Panc1 (cell line): ENCODE measurements at regions not wholly inside any gene's neighbourhood (a gene's known extent, or its start where the extent isn't known, plus 50 kb on each side); places are given as distances from the start of the nearest gene placed in this dataset.
A peak's percentile ranks its signal among the peaks of the same experiment; 100 is the strongest.

Experiments
- ATAC-seq: fragments of 200-7000 bp; cut with Tn5 transposase; 2 replicates; pipeline ENCODE4 v1.9.1; 2020; ENCODE audit warnings: mild to moderate bottlenecking, moderate library complexity
- BruUV-seq: library from RNA; stranded (reverse); fragments of 400-500 nt; replicated peaks from 2 replicates; lab custom pipeline; 2021; lab: Mats Ljungman, UMichigan
- CTCF ChIA-PET: fragments of 300-600 bp; sonication (Branson Sonifier 250); formaldehyde crosslinking; loops from one replicate; lab custom pipeline; 2022; ENCODE audit warnings: antibody characterized with exemption; lab: Charles Lee
- POLR2A ChIA-PET: fragments of 300-600 bp; sonication (Branson Sonifier 250); formaldehyde crosslinking; loops from one replicate; lab custom pipeline; 2022; ENCODE audit warnings: antibody characterized with exemption; lab: Charles Lee
- DNase-seq: peaks from one replicate; pipeline ENCODE4 v3.0.0-alpha.2; 2010; ENCODE audit warnings: low read depth, low spot score
- H3K27ac ChIP-seq: 2 replicates; pipeline ENCODE4 v1.5.1; 2011; ENCODE audit warnings: mild to moderate bottlenecking, low read length, inconsistent platforms
- H3K27me3 ChIP-seq: fragments of 200-500 bp; sonication (Bioruptor generic); 2 replicates; pipeline ENCODE4 v1.6.0; 2014; ENCODE audit warnings: low read length, inconsistent platforms; ENCODE audit not compliant: control insufficient read depth, insufficient read depth
- H3K36me3 ChIP-seq: fragments of 200-500 bp; sonication (Bioruptor generic); 2 replicates; pipeline ENCODE4 v1.5.1; 2014; ENCODE audit warnings: inconsistent platforms, mild to moderate bottlenecking, low read length, moderate library complexity; ENCODE audit not compliant: control insufficient read depth, insufficient read depth
- H3K4me1 ChIP-seq: 2 replicates; pipeline ENCODE4 v1.5.1; 2011; ENCODE audit warnings: inconsistent platforms, mild to moderate bottlenecking, low read length, moderate library complexity; ENCODE audit not compliant: control insufficient read depth, insufficient read depth
- H3K4me3 ChIP-seq, 2 experiments: 2 replicates each; pipeline ENCODE4 v1.5.1; 2011 to 2012; ENCODE audit warnings: low read depth in 2 of 2, low read length in 2 of 2, mild to moderate bottlenecking in 2 of 2, inconsistent platforms in 1 of 2, moderate library complexity in 1 of 2
- H3K9me3 ChIP-seq: fragments of 200-500 bp; sonication (Bioruptor generic); 2 replicates; pipeline ENCODE4 v1.5.1; 2014; ENCODE audit warnings: low read depth, mild to moderate bottlenecking, inconsistent platforms, low read length, moderate library complexity; ENCODE audit not compliant: control insufficient read depth, insufficient read depth
- POLR2AphosphoS5 ChIP-seq: IDR thresholded peaks from 2 replicates; pipeline ENCODE4 v1.6.1; 2012; ENCODE audit warnings: mild to moderate bottlenecking, low read depth, low read length, moderate library complexity
- SIN3A ChIP-seq: IDR thresholded peaks from 2 replicates; pipeline ENCODE4 v1.6.1; 2012; ENCODE audit warnings: low read depth, mild to moderate bottlenecking, low read length, moderate library complexity, borderline replicate concordance; ENCODE audit not compliant: insufficient read depth
- in situ Hi-C: cut with HindIII; loops from 2 replicates; pipeline ENCODE4 v1.10.0; 2016; ENCODE audit warnings: low sequenced_read_pairs, low pct_unique_long_range_greater_than_20kb
- intact Hi-C: fragments of 100-400 bp; cut with micrococcal nuclease; formaldehyde crosslinking; loops from one replicate; pipeline ENCODE4 v1.10.0; 2022; ENCODE audit not compliant: unreplicated experiment
- TF ChIP-seq, protein P1 (sequence below): fragments of 450-650 bp; IDR thresholded peaks from 2 replicates; pipeline ENCODE4 v1.5.1; 2017; ENCODE audit warnings: mild to moderate bottlenecking
- TF ChIP-seq, protein P2 (sequence below), 2 experiments: IDR thresholded peaks; 2 replicates each; pipeline ENCODE4 v1.6.1; 2011 to 2012; ENCODE audit warnings: low read depth in 2 of 2, control low read depth in 1 of 2, low read length in 1 of 2, mild to moderate bottlenecking in 1 of 2, moderate library complexity in 1 of 2; ENCODE audit not compliant: insufficient read depth in 1 of 2

DNA sequence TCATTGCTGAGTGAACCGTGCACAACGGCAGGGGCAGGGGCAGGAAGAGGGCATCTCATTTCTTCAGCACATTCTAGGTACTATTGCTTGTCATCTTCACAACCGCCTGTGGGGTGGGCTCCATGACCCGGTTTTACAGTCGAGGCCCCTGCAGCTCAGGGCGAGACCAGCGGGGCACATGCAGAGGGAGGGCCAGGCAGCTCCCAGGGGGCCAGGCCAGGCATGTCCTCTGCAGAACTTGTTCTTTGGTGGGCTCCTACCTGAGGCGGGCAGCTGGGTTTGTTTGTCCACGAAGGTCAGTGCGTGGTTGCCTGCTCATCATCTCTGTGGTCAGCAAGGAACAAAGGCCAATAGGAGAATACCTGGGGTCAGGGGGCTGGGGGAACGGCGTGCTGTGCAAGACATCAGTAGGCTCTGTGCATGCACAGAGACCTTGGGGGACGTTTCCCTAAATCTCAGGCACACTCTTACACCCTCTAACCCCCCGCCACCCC, 75.1 kb upstream of the LEP start:
- in situ Hi-C loops = no loop called here
- DNase-seq (no peak), ATAC-seq (no peak)
- Histone ChIP-seq H3K27me3 (peaks cover 22% of the 10 kb centered on the region), H3K9me3 (no peaks in the 10 kb centered on the region), H3K4me1 (0 out of 2 replicates have a peak, but pooled peaks cover 2% of the 10 kb centered on the region), H3K36me3 (no peaks in the 10 kb centered on the region), H3K4me3 (no peak overlapping the region), H3K27ac (no peak overlapping the region)
- CTCF ChIA-PET = no interaction called here
- TF ChIP-seq, protein P1, sequence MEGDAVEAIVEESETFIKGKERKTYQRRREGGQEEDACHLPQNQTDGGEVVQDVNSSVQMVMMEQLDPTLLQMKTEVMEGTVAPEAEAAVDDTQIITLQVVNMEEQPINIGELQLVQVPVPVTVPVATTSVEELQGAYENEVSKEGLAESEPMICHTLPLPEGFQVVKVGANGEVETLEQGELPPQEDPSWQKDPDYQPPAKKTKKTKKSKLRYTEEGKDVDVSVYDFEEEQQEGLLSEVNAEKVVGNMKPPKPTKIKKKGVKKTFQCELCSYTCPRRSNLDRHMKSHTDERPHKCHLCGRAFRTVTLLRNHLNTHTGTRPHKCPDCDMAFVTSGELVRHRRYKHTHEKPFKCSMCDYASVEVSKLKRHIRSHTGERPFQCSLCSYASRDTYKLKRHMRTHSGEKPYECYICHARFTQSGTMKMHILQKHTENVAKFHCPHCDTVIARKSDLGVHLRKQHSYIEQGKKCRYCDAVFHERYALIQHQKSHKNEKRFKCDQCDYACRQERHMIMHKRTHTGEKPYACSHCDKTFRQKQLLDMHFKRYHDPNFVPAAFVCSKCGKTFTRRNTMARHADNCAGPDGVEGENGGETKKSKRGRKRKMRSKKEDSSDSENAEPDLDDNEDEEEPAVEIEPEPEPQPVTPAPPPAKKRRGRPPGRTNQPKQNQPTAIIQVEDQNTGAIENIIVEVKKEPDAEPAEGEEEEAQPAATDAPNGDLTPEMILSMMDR = no peak
- intact Hi-C loops = no loop called here
- POLR2A ChIA-PET = no interaction called here
- no TSS peak for BruUV-seq

DNA sequence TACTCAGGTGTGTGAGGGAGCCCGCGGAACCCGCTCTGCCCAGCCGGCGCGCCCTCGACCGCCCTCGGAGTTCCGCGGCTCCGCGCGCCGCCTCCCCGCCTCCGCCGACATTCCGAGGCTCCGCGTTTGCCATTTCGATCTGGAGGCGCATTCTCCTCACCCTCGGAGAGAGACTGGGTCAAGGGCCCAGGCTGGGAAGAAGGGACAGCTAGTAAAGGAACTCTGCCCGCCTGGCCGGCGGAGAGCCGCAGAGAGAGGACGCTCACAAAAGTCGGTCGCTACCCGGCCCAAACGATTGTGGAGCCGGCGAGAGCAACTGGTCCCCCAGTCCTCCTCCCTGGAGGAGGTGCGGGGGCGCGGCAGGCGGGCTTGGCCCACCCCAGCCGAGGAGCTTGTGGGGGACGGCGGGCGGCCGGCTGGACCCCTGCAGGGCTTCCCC, 74.5 kb upstream of the LEP start:
- no TSS peak for BruUV-seq
- ChIA-PET CTCF (no interaction called here), POLR2A (no interaction called here)
- Histone ChIP-seq H3K27ac (no peak overlapping the region), H3K4me3 (peak overlapping the region; percentile 43 to 54; a peak in 3 of 4 replicates), H3K4me1 (0 out of 2 replicates have a peak, but pooled peaks cover 2% of the 10 kb centered on the region), H3K36me3 (no peaks in the 10 kb centered on the region), H3K9me3 (no peaks in the 10 kb centered on the region), H3K27me3 (peaks cover 16% of the 10 kb centered on the region)
- in situ Hi-C loops = no loop called here
- intact Hi-C loops = no loop called here
- DNase-seq = no peak
- TF ChIP-seq, protein P2, sequence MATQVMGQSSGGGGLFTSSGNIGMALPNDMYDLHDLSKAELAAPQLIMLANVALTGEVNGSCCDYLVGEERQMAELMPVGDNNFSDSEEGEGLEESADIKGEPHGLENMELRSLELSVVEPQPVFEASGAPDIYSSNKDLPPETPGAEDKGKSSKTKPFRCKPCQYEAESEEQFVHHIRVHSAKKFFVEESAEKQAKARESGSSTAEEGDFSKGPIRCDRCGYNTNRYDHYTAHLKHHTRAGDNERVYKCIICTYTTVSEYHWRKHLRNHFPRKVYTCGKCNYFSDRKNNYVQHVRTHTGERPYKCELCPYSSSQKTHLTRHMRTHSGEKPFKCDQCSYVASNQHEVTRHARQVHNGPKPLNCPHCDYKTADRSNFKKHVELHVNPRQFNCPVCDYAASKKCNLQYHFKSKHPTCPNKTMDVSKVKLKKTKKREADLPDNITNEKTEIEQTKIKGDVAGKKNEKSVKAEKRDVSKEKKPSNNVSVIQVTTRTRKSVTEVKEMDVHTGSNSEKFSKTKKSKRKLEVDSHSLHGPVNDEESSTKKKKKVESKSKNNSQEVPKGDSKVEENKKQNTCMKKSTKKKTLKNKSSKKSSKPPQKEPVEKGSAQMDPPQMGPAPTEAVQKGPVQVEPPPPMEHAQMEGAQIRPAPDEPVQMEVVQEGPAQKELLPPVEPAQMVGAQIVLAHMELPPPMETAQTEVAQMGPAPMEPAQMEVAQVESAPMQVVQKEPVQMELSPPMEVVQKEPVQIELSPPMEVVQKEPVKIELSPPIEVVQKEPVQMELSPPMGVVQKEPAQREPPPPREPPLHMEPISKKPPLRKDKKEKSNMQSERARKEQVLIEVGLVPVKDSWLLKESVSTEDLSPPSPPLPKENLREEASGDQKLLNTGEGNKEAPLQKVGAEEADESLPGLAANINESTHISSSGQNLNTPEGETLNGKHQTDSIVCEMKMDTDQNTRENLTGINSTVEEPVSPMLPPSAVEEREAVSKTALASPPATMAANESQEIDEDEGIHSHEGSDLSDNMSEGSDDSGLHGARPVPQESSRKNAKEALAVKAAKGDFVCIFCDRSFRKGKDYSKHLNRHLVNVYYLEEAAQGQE (IDR thresholded peaks at IDR 0.05; ENCODE audit: insufficient read depth in 1 of 2, low read depth in 2 of 2, low read length in 1 of 2) = no peak
- TF ChIP-seq, protein P1 = no peak
- no peak for TF ChIP-seq POLR2AphosphoS5
- no peak for TF ChIP-seq SIN3A
- ATAC-seq = no peak
